RPMI8226 (cell line): ENCODE measurements at regions not wholly inside any gene's neighbourhood (a gene's known extent, or its start where the extent isn't known, plus 50 kb on each side); places are given as distances from the start of the nearest gene placed in this dataset.

ENCODE experiments used
- DNase-seq: peaks from one replicate; pipeline ENCODE4 v3.0.0-alpha.2; 2015

- DNase-seq: no peak
Observed at GRCh38 chr14:95381726-95382125, 62.0 kb upstream of the CLMN start.

GRCh38 chr14:95380350-95381042 is 60.8 kb upstream of the CLMN start:
- no peak for DNase-seq

GRCh38 chr14:95379634-95380033 is 59.9 kb upstream of the CLMN start:
- DNase-seq: no peak

GRCh38 chr14:95375539-95376109 is 55.9 kb upstream of the CLMN start:
- peak; percentile 60 for DNase-seq

- no peak for DNase-seq
Observed at GRCh38 chr14:95374239-95374997, 54.7 kb upstream of the CLMN start.

GRCh38 chr14:95370076-95370475 is 50.4 kb upstream of the CLMN start:
- DNase-seq: no peak
